K562 (cell line): ENCODE measurements at regions not wholly inside any gene's neighbourhood (a gene's known extent, or its start where the extent isn't known, plus 50 kb on each side); places are given as distances from the start of the nearest gene placed in this dataset.

Experiments used
- ATAC-seq: fragments of 200-7000 bp; cut with Tn5 transposase; 3 replicates; pipeline ENCODE4 v1.9.1; 2020; ENCODE audit warnings: moderate library complexity
- BruUV-seq: library from RNA; stranded (reverse); fragments of 400-500 nt; replicated peaks from 2 replicates; lab custom pipeline; 2021; lab: Mats Ljungman, UMichigan
- CTCF ChIA-PET: fragments of 300-600 bp; formaldehyde crosslinking; extraction: SDS; loops from one replicate; lab custom pipeline; 2021; ENCODE audit warnings: low intra/inter-chr PET ratio; lab: Yijun Ruan, JAX
- POLR2A ChIA-PET: fragments of 300-600, 350-650 bp; sonication (Branson Sonifier 250); formaldehyde crosslinking; extraction: SDS; loops from one replicate; lab custom pipeline; 2021; ENCODE audit warnings: antibody characterized with exemption, inconsistent platforms; lab: Yijun Ruan, JAX
- DNase-seq, 4 experiments: peaks; one replicate each; pipeline versions ENCODE4 v3.0.0 to v3.0.0-alpha.2; 2011 to 2018; ENCODE audit warnings: low spot score in 3 of 4, mixed read lengths in 3 of 4; ENCODE audit errors: extremely low read depth in 1 of 4
- FAIRE-seq: peaks from 2 replicates; lab custom pipeline; 2011; peaks lifted over from hg19 to GRCh38; lab: Jason Lieb, UNC
- H2AFZ ChIP-seq: 2 replicates; pipeline ENCODE4 v1.6.0; 2011; ENCODE audit warnings: low read depth, low read length, control low read depth, inconsistent platforms
- H3K27ac ChIP-seq: fragments of 200-600 bp; 3 replicates; pipeline ENCODE4 v1.8.0; 2011; ENCODE audit warnings: low read depth, mild to moderate bottlenecking, control low read depth, inconsistent platforms, low read length, moderate library complexity, mixed read lengths; ENCODE audit errors: extremely low read depth
- H3K27me3 ChIP-seq, 2 experiments: fragments of 300-600 bp in 1 of 2; 2 replicates in 1 of 2; 3 replicates in 1 of 2; pipeline versions ENCODE4 v1.6.0 to v1.8.0; 2011; ENCODE audit warnings: inconsistent platforms in 2 of 2, low read length in 2 of 2, mild to moderate bottlenecking in 1 of 2, mixed read lengths in 1 of 2, moderate library complexity in 1 of 2; ENCODE audit not compliant: control insufficient read depth in 2 of 2, insufficient read depth in 2 of 2
- H3K36me3 ChIP-seq: fragments of 300-600 bp; 3 replicates; pipeline ENCODE4 v1.8.0; 2011; ENCODE audit warnings: mild to moderate bottlenecking, low read length, inconsistent platforms; ENCODE audit not compliant: control insufficient read depth, insufficient read depth
- H3K4me1 ChIP-seq, 2 experiments: fragments of 200-600 bp in 1 of 2; replicated peaks in 1 of 2; 2 replicates in 1 of 2; 3 replicates in 1 of 2; pipeline versions ENCODE4 v1.5.1 to v1.8.0; 2011; ENCODE audit warnings: inconsistent platforms in 2 of 2, low read length in 2 of 2, mild to moderate bottlenecking in 1 of 2, mixed read lengths in 1 of 2, moderate library complexity in 1 of 2; ENCODE audit not compliant: control insufficient read depth in 2 of 2, insufficient read depth in 2 of 2
- H3K4me2 ChIP-seq: 2 replicates; pipeline ENCODE4 v1.6.1; 2011; ENCODE audit warnings: low read length, control low read depth, inconsistent platforms, mixed read lengths; ENCODE audit not compliant: insufficient read depth
- H3K4me3 ChIP-seq: fragments of 200-600 bp; sonication (generic), shearing (Covaris generic); 2 replicates; pipeline ENCODE4 v1.5.1; 2016; ENCODE audit warnings: control low read depth, inconsistent platforms
- H3K79me2 ChIP-seq: fragments of 200-600 bp; 3 replicates; pipeline ENCODE4 v1.8.0; 2011; ENCODE audit warnings: low read length, inconsistent platforms; ENCODE audit not compliant: control insufficient read depth, insufficient read depth
- H3K9ac ChIP-seq, 2 experiments: 2 replicates each; pipeline versions ENCODE4 v1.6.0 to v1.6.1; 2011; ENCODE audit warnings: low read depth in 2 of 2, low read length in 2 of 2, control low read depth in 1 of 2, inconsistent platforms in 1 of 2, mild to moderate bottlenecking in 1 of 2, mixed read lengths in 1 of 2; ENCODE audit not compliant: insufficient read depth in 1 of 2
- H3K9me1 ChIP-seq: one replicate; pipeline ENCODE4 v1.6.0; 2011; ENCODE audit warnings: inconsistent platforms, mild to moderate bottlenecking, low read length, moderate library complexity; ENCODE audit not compliant: control insufficient read depth, insufficient read depth
- H3K9me3 ChIP-seq: replicated peaks from 2 replicates; pipeline ENCODE4 v1.5.1; 2011; ENCODE audit warnings: low read depth, low read length, inconsistent platforms; ENCODE audit not compliant: control insufficient read depth, insufficient read depth
- H4K20me1 ChIP-seq: replicated peaks from 2 replicates; pipeline ENCODE4 v1.6.1; 2011; ENCODE audit warnings: low read length, inconsistent platforms, mixed read lengths; ENCODE audit not compliant: control insufficient read depth, insufficient read depth
- CHAMP1 ChIP-seq: fragments of 450-650 bp; IDR thresholded peaks from 2 replicates; pipeline ENCODE4 v1.6.1; 2016; ENCODE audit warnings: mild to moderate bottlenecking
- CUX1 ChIP-seq: fragments of 200-800 bp; sonication (Bioruptor generic); IDR thresholded peaks from 2 replicates; pipeline ENCODE4 v1.6.1; 2016; ENCODE audit warnings: missing genetic modification characterization, missing compliant biosample characterization
- ESRRB ChIP-seq: fragments of 250-450 bp; sonication (Bioruptor Pico); IDR thresholded peaks from 2 replicates; pipeline ENCODE4 v1.5.0; 2020; ENCODE audit warnings: mild to moderate bottlenecking, moderate library complexity, borderline replicate concordance
- HMGN3 ChIP-seq: IDR thresholded peaks from 2 replicates; pipeline ENCODE4 v1.6.1; 2011; ENCODE audit warnings: borderline replicate concordance, low read depth, mild to moderate bottlenecking, mixed read lengths, low read length; ENCODE audit not compliant: insufficient read length; ENCODE audit errors: extremely low read depth
- NFRKB ChIP-seq: fragments of 450-650 bp; IDR thresholded peaks from 2 replicates; pipeline ENCODE4 v1.6.1; 2016; ENCODE audit warnings: low read depth
- OTX1 ChIP-seq: fragments of 450-650 bp; formaldehyde crosslinking; IDR thresholded peaks from 2 replicates; pipeline ENCODE4 v1.4.0; 2022; ENCODE audit warnings: mild to moderate bottlenecking
- POLR3G ChIP-seq: IDR thresholded peaks from 2 replicates; pipeline ENCODE4 v1.6.1; 2011; ENCODE audit not compliant: insufficient read length, insufficient replicate concordance; ENCODE audit errors: extremely low read depth
- SMAD1 ChIP-seq: fragments of 150-350 bp; IDR thresholded peaks from 2 replicates; pipeline ENCODE4 v1.6.1; 2014; ENCODE audit warnings: low read length, low read depth; ENCODE audit not compliant: partially characterized antibody
- SREBF2 ChIP-seq: sonication (generic); formaldehyde crosslinking; IDR thresholded peaks from 2 replicates; pipeline ENCODE4 v1.4.0; 2020; ENCODE audit warnings: mild to moderate bottlenecking, missing genetic modification reagents
- ZBTB7A ChIP-seq: IDR thresholded peaks from 2 replicates; pipeline ENCODE4 v1.6.1; 2011; ENCODE audit warnings: low read depth, mild to moderate bottlenecking, low read length, moderate library complexity, borderline replicate concordance; ENCODE audit not compliant: control insufficient read depth
- ZNF24 ChIP-seq: fragments of 450-650 bp; IDR thresholded peaks from 2 replicates; pipeline ENCODE4 v1.6.1; 2016
- ZNF766 ChIP-seq: fragments of 200-800 bp; sonication (Bioruptor generic); conservative IDR thresholded peaks from 2 replicates; pipeline ENCODE4 v1.6.1; 2016; ENCODE audit warnings: missing genetic modification characterization, missing compliant biosample characterization
- WGBS: fragments of 100-300 bp; shearing (Covaris generic); methylation state at CpG from one replicate; pipeline ENCODE4 v1.1.6; 2016; ENCODE audit warnings: low coverage, mixed read lengths; ENCODE audit not compliant: insufficient coverage; ENCODE audit errors: missing lambda C conversion rate; 5-methylcytosine and 5-hydroxymethylcytosine counted together
- in situ Hi-C: fragments of 300-500 bp; cut with MboI; formaldehyde crosslinking; loops from 4 replicates; pipeline ENCODE4 v1.15.0; 2018; ENCODE audit warnings: inconsistent platforms, mixed read lengths
- intact Hi-C: fragments of 100-400 bp; cut with micrococcal nuclease; formaldehyde crosslinking; loops from 2 replicates; pipeline ENCODE4 v1.14.2; 2022
- TF ChIP-seq, protein P1 (sequence below): sonication (generic); formaldehyde crosslinking; IDR thresholded peaks from 2 replicates; pipeline ENCODE4 v1.8.0; 2022; ENCODE audit warnings: missing genetic modification reagents, mild to moderate bottlenecking, borderline replicate concordance

DNA sequence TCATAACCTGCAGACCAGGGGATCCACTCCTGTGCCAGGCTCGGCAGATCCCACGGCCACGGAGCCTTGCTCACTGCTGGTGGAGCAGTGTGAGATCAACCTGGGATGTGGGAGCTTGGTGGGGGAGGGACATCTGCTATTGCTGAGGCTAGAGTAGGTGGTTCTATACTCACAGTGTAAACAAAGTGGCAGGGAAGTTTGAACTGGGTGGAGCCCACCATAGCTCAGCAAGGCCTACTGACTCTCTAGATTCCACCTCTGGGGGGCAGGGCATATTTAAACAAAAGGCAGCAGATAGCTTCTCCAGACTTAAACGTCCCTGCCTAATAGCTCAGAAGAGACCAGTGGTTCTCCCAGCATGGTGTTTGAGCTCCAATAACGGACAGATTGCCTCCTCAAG is 54.7 kb upstream of the EPHA5 start:
- ATAC-seq (no peak), DNase-seq (no peak), FAIRE-seq (no peak)
- Histone ChIP-seq H3K9ac (no peak overlapping the region), H3K36me3 (no peaks in the 10 kb centered on the region), H2AFZ (no peak overlapping the region), H4K20me1 (no peaks in the 10 kb centered on the region), H3K79me2 (no peaks in the 10 kb centered on the region), H3K4me2 (no peak overlapping the region), H3K9me1 (no peaks in the 10 kb centered on the region), H3K27ac (no peak overlapping the region), H3K4me3 (no peak overlapping the region), H3K27me3 (no peaks in the 10 kb centered on the region), H3K4me1 (no peaks in the 10 kb centered on the region), H3K9me3 (no peaks in the 10 kb centered on the region; the same call in 1 of the 2 replicates)
- WGBS, result 0% methylated on average over 5 of the region's 5 CpGs
- CTCF ChIA-PET, result no interaction called here
- intact Hi-C loops, result no loop called here
- in situ Hi-C loops, result no loop called here
- POLR2A ChIA-PET, result no interaction called here
- no TSS peak for BruUV-seq
- TF ChIP-seq NFRKB (no peak), ZBTB7A (no peak), ESRRB (CRISPR knock-in tag) (no peak), SREBF2 (no peak), ZNF24 (no peak), SMAD1 (no peak), ZNF766 (CRISPR knock-in tag) (no peak), HMGN3 (no peak), POLR3G (no peak), CHAMP1 (no peak), OTX1 (CRISPR knock-in tag) (no peak), CUX1 (CRISPR knock-in tag) (no peak)
- TF ChIP-seq, protein P1, sequence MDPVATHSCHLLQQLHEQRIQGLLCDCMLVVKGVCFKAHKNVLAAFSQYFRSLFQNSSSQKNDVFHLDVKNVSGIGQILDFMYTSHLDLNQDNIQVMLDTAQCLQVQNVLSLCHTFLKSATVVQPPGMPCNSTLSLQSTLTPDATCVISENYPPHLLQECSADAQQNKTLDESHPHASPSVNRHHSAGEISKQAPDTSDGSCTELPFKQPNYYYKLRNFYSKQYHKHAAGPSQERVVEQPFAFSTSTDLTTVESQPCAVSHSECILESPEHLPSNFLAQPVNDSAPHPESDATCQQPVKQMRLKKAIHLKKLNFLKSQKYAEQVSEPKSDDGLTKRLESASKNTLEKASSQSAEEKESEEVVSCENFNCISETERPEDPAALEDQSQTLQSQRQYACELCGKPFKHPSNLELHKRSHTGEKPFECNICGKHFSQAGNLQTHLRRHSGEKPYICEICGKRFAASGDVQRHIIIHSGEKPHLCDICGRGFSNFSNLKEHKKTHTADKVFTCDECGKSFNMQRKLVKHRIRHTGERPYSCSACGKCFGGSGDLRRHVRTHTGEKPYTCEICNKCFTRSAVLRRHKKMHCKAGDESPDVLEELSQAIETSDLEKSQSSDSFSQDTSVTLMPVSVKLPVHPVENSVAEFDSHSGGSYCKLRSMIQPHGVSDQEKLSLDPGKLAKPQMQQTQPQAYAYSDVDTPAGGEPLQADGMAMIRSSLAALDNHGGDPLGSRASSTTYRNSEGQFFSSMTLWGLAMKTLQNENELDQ, result no peak
